GM12891 (cell line): ENCODE measurements at regions not wholly inside any gene's neighbourhood (a gene's known extent, or its start where the extent isn't known, plus 50 kb on each side); places are given as distances from the start of the nearest gene placed in this dataset.
"Not testable (repeated sequence)": the region's sequence is repeated elsewhere in the genome, so short reads cannot be mapped to it uniquely, and the experiment has no call there.

ENCODE experiments used
- DNase-seq: peaks from one replicate; pipeline ENCODE4 v3.0.0; 2011; ENCODE audit warnings: low spot score; ENCODE audit not compliant: insufficient read length
- FAIRE-seq: peaks from 2 replicates; lab custom pipeline; 2011; peaks lifted over from hg19 to GRCh38; lab: Jason Lieb, UNC
- PAX5 ChIP-seq: IDR thresholded peaks from 2 replicates; pipeline ENCODE4 v1.6.1; 2011; ENCODE audit warnings: low read length, moderate library complexity, mild to moderate bottlenecking; ENCODE audit not compliant: insufficient read depth, severe bottlenecking
- POLR2A ChIP-seq: IDR thresholded peaks from 2 replicates; pipeline ENCODE4 v1.6.1; 2011; ENCODE audit warnings: low read depth, low read length, control low read depth
- POLR2AphosphoS5 ChIP-seq: IDR thresholded peaks from 2 replicates; pipeline ENCODE4 v1.6.1; 2011; ENCODE audit warnings: low read depth, low read length, control low read depth
- POU2F2 ChIP-seq: IDR thresholded peaks from 2 replicates; pipeline ENCODE4 v1.6.1; 2011; ENCODE audit warnings: low read depth, mild to moderate bottlenecking, control low read depth, low read length, moderate library complexity
- SPI1 ChIP-seq: IDR thresholded peaks from 2 replicates; pipeline ENCODE4 v1.6.1; 2011; ENCODE audit warnings: low read depth, low read length, control low read depth
- TAF1 ChIP-seq: IDR thresholded peaks from 2 replicates; pipeline ENCODE4 v1.6.1; 2011; ENCODE audit warnings: low read depth, low read length, control low read depth

GRCh38 chr20:56706867-56707360 is 77.8 kb downstream of the TFAP2C start:
- DNase-seq (no peak), FAIRE-seq (no peak)
- TF ChIP-seq SPI1 (no peak), POLR2AphosphoS5 (no peak), PAX5 (no peak), TAF1 (no peak), POLR2A (no peak), POU2F2 (no peak)

- FAIRE-seq (no peak), DNase-seq (no peak)
- TF ChIP-seq POLR2AphosphoS5 (no peak), SPI1 (no peak), PAX5 (no peak), TAF1 (no peak), POLR2A (no peak), POU2F2 (no peak)
Observed at GRCh38 chr20:56708991-56709390, 79.9 kb downstream of the TFAP2C start.

- TF ChIP-seq POU2F2 (no peak), TAF1 (no peak), POLR2A (no peak), PAX5 (no peak), POLR2AphosphoS5 (no peak), SPI1 (no peak)
- FAIRE-seq: no peak
- DNase-seq: no peak
Observed at GRCh38 chr20:56710125-56710524, 81.0 kb downstream of the TFAP2C start.

- FAIRE-seq, DNase-seq: not testable (repeated sequence)
Observed at GRCh38 chr20:56710577-56710976, 81.5 kb downstream of the TFAP2C start.

- DNase-seq: no peak
- no peak for FAIRE-seq
- TF ChIP-seq PAX5 (no peak), POLR2AphosphoS5 (no peak), POU2F2 (no peak), SPI1 (no peak), TAF1 (no peak), POLR2A (no peak)
Observed at GRCh38 chr20:56711018-56711417, 81.9 kb downstream of the TFAP2C start.

- TF ChIP-seq SPI1 (no peak), POU2F2 (no peak), PAX5 (no peak), POLR2A (no peak), TAF1 (no peak), POLR2AphosphoS5 (no peak)
- no peak for FAIRE-seq
- no peak for DNase-seq
Observed at GRCh38 chr20:56715309-56715708, 86.2 kb downstream of the TFAP2C start.

- DNase-seq (no peak), FAIRE-seq (no peak)
- TF ChIP-seq POLR2AphosphoS5: no peak
- TF ChIP-seq TAF1: no peak
- no peak for TF ChIP-seq POU2F2
- TF ChIP-seq PAX5: no peak
- TF ChIP-seq SPI1: no peak
- TF ChIP-seq POLR2A: no peak
Observed at GRCh38 chr20:56715902-56716519, 86.9 kb downstream of the TFAP2C start.

GRCh38 chr20:56716806-56717205 is 87.7 kb downstream of the TFAP2C start:
- FAIRE-seq (no peak), DNase-seq (no peak)
- TF ChIP-seq POLR2A (no peak), SPI1 (no peak), POLR2AphosphoS5 (no peak), TAF1 (no peak), PAX5 (no peak), POU2F2 (no peak)

- DNase-seq (no peak), FAIRE-seq (no peak)
- TF ChIP-seq PAX5 (no peak), TAF1 (no peak)
Observed at GRCh38 chr20:56718816-56719215, 89.7 kb downstream of the TFAP2C start.

- TF ChIP-seq POLR2AphosphoS5 (no peak), PAX5 (no peak), SPI1 (no peak), TAF1 (no peak)
- DNase-seq (no peak), FAIRE-seq (no peak)
Observed at GRCh38 chr20:56720620-56721213, 91.6 kb downstream of the TFAP2C start.
